Memory B cell (primary cell): ENCODE measurements at regions not wholly inside any gene's neighbourhood (a gene's known extent, or its start where the extent isn't known, plus 50 kb on each side); places are given as distances from the start of the nearest gene placed in this dataset.
"Not testable (repeated sequence)": the region's sequence is repeated elsewhere in the genome, so short reads cannot be mapped to it uniquely, and the experiment has no call there.

Experiments used
- ATAC-seq: fragments of 150-1000 bp; cut with Tn5 transposase; 2 replicates; pipeline ENCODE4 v1.10.0; 2021; ENCODE audit warnings: low read depth, mild to moderate bottlenecking, moderate library complexity
- DNase-seq, 2 donors: peaks; one replicate each; pipeline ENCODE4 v3.0.0; 2022; ENCODE audit warnings: low spot score in 2 of 2
- H3K27ac Mint-ChIP-seq: one replicate; pipeline ENCODE4 v1.8.0; 2022; ENCODE audit warnings: mild to moderate bottlenecking, moderate library complexity, mixed read lengths
- H3K27me3 Mint-ChIP-seq: one replicate; pipeline ENCODE4 v1.8.0; 2022; ENCODE audit warnings: mixed read lengths
- H3K36me3 Mint-ChIP-seq: one replicate; pipeline ENCODE4 v1.8.0; 2022; ENCODE audit warnings: mild to moderate bottlenecking, mixed read lengths
- H3K4me1 Mint-ChIP-seq: one replicate; pipeline ENCODE4 v1.8.0; 2022; ENCODE audit warnings: mixed read lengths
- H3K4me3 Mint-ChIP-seq: one replicate; pipeline ENCODE4 v1.8.0; 2022; ENCODE audit warnings: mild to moderate bottlenecking, moderate library complexity, mixed read lengths
- H3K9me3 Mint-ChIP-seq: one replicate; pipeline ENCODE4 v1.8.0; 2022; ENCODE audit warnings: mixed read lengths

- Mint-ChIP-seq H3K9me3 (peaks cover 10% of the 10 kb centered on the region), H3K36me3 (no peaks in the 10 kb centered on the region), H3K27me3 (peaks cover 6% of the 10 kb centered on the region), H3K4me3 (no peak overlapping the region), H3K27ac (no peak overlapping the region), H3K4me1 (no peaks in the 10 kb centered on the region)
- ATAC-seq (no peak), DNase-seq (no peak)
Observed at GRCh38 chr10:90227786-90228185, 526.4 kb downstream of the KIF20B start.

DNA sequence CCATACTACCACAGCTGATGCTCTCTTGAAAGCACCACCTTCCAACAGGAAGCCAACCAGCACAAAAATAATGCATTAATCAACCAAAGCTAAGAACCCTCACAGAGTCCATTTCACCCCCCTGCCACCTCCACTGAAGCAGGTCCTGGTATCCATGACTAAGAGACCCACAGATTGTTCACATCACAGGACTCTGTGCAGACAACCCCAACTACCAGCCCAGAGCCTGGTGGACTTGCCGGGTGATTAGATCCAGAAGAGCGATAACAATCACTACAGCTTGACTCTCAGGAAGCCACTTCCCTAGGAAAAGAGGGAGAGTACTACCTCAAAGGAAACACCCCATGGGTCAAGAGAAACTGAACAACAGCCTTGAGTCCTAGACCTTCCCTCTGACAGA, 528.1 kb downstream of the KIF20B start:
- no peak overlapping the region for H3K27ac Mint-ChIP-seq
- peaks cover 12% of the 10 kb centered on the region for H3K9me3 Mint-ChIP-seq
- H3K27me3 Mint-ChIP-seq = peaks cover 6% of the 10 kb centered on the region
- H3K4me3 Mint-ChIP-seq = no peak overlapping the region
- no peaks in the 10 kb centered on the region for H3K36me3 Mint-ChIP-seq
- no peaks in the 10 kb centered on the region for H3K4me1 Mint-ChIP-seq
- ATAC-seq (no peak), DNase-seq (no peak)

GRCh38 chr10:90233805-90234204, 532.4 kb downstream of the KIF20B start:
- not testable (repeated sequence) for DNase-seq, H3K27me3 Mint-ChIP-seq, H3K4me1 Mint-ChIP-seq, H3K4me3 Mint-ChIP-seq, H3K27ac Mint-ChIP-seq, ATAC-seq, H3K36me3 Mint-ChIP-seq
- peaks cover 17% of the 10 kb centered on the region for H3K9me3 Mint-ChIP-seq

DNA sequence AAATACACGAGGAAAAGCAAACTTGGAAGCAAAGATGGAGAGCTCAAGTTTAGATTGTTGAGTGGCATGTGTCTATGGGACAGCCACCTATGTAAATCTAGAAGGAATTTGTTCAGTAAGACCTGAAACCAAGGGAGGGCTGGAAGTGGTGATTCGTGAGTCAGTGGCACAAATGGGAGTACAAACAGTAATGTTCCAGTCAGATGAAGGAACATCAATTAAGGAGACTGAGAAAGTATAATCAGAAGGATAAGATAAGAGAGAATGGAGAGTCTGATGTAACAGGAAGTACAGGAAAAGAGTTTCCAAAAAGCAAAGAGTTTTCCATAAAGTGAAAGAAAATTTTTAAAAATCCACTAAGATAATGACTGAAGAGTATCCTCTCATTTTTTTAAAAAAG, 544.2 kb downstream of the KIF20B start:
- no peaks in the 10 kb centered on the region for H3K36me3 Mint-ChIP-seq
- H3K9me3 Mint-ChIP-seq = no peaks in the 10 kb centered on the region
- no peaks in the 10 kb centered on the region for H3K4me1 Mint-ChIP-seq
- H3K27ac Mint-ChIP-seq = no peak overlapping the region
- no peak overlapping the region for H3K4me3 Mint-ChIP-seq
- DNase-seq (no peak), ATAC-seq (no peak)
- peaks cover 3% of the 10 kb centered on the region for H3K27me3 Mint-ChIP-seq

DNA sequence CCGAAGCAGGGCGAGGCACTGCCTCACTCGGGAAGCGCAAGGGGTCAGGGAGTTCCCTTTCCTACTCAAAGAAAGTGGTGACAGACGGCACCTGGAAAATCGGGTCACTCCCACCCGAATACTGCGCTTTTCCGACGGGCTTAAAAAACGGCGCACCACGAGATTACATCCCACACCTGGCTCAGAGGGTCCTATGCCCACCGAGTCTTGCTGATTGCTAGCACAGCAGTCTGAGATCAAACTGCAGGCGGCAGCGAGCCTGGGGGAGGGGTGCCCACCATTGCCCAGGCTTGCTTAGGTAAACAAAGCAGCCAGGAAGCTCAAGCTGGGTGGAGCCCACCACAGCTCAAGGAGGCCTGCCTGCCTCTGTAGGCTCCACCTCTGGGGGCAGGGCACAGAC, 549.4 kb downstream of the KIF20B start:
- H3K4me3 Mint-ChIP-seq, ATAC-seq, DNase-seq, H3K36me3 Mint-ChIP-seq, H3K4me1 Mint-ChIP-seq, H3K27me3 Mint-ChIP-seq, H3K27ac Mint-ChIP-seq, H3K9me3 Mint-ChIP-seq: not testable (repeated sequence)

DNA sequence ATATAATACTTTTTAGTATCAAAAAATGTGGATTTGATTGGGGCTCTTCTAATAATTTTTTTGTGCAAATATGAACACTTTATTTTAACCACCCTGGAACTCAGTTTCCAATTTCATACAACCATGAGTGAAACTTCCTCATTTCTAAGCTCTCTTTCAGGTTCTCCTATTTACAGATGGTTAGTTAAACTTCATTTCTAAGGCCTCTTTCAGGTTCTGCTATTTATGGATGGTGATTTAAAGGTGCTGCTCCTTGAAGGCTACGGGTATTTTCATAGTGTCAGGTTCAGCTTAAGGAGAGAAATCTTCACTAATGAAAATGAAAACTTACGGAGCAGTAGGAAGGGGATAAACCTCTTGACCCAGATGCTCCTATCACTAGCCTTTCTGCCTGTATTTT, 568.3 kb downstream of the KIF20B start:
- ATAC-seq = peak; percentile 51
- no peak overlapping the region for H3K4me3 Mint-ChIP-seq
- no peaks in the 10 kb centered on the region for H3K36me3 Mint-ChIP-seq
- no peak for DNase-seq
- no peak overlapping the region for H3K27ac Mint-ChIP-seq
- H3K27me3 Mint-ChIP-seq = no peaks in the 10 kb centered on the region
- no peaks in the 10 kb centered on the region for H3K4me1 Mint-ChIP-seq
- no peaks in the 10 kb centered on the region for H3K9me3 Mint-ChIP-seq

GRCh38 chr10:90274721-90275468, 573.5 kb downstream of the KIF20B start:
- ATAC-seq (no peak), DNase-seq (no peak)
- H3K27me3 Mint-ChIP-seq = no peaks in the 10 kb centered on the region
- H3K4me1 Mint-ChIP-seq = no peaks in the 10 kb centered on the region
- H3K9me3 Mint-ChIP-seq = no peaks in the 10 kb centered on the region
- H3K27ac Mint-ChIP-seq = no peak overlapping the region
- H3K36me3 Mint-ChIP-seq = no peaks in the 10 kb centered on the region
- no peak overlapping the region for H3K4me3 Mint-ChIP-seq

- ATAC-seq = no peak
- DNase-seq = no peak
- Mint-ChIP-seq H3K27me3 (no peaks in the 10 kb centered on the region), H3K9me3 (peaks cover 2% of the 10 kb centered on the region), H3K4me3 (no peak overlapping the region), H3K27ac (no peak overlapping the region), H3K4me1 (no peaks in the 10 kb centered on the region), H3K36me3 (no peaks in the 10 kb centered on the region)
Observed at GRCh38 chr10:90276894-90277475, 575.6 kb downstream of the KIF20B start.

- Mint-ChIP-seq H3K4me3 (no peak overlapping the region), H3K27ac (no peak overlapping the region), H3K27me3 (peaks cover 2% of the 10 kb centered on the region), H3K9me3 (no peaks in the 10 kb centered on the region), H3K36me3 (no peaks in the 10 kb centered on the region), H3K4me1 (peaks cover 4% of the 10 kb centered on the region)
- ATAC-seq = no peak
- DNase-seq = no peak
Observed at GRCh38 chr10:90286406-90286805, 571.4 kb downstream of the HTR7 start.

DNA sequence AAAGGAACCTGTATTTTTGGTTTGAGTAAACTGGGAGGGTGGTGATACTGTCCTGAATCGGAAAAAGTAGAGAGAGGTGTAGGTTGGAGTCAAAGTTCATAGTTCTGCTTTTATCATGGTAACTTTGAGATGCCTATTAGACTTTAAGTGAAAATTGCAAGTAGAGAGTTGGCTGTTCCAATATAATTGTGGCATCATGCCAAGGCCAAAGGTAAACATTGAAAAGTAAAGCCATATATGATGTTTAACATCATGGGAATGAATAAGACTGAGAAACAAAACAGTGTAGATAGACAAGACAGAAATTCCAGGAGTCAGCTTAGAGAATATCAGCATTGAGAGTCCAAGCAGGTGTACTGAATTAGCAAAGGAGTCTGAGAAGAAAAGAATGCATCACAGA, 570.9 kb downstream of the HTR7 start:
- H3K27ac Mint-ChIP-seq = no peak overlapping the region
- H3K4me1 Mint-ChIP-seq = peaks cover 4% of the 10 kb centered on the region
- no peaks in the 10 kb centered on the region for H3K9me3 Mint-ChIP-seq
- DNase-seq = no peak
- H3K4me3 Mint-ChIP-seq = no peak overlapping the region
- ATAC-seq = no peak
- H3K36me3 Mint-ChIP-seq = no peaks in the 10 kb centered on the region
- H3K27me3 Mint-ChIP-seq = peaks cover 2% of the 10 kb centered on the region

DNA sequence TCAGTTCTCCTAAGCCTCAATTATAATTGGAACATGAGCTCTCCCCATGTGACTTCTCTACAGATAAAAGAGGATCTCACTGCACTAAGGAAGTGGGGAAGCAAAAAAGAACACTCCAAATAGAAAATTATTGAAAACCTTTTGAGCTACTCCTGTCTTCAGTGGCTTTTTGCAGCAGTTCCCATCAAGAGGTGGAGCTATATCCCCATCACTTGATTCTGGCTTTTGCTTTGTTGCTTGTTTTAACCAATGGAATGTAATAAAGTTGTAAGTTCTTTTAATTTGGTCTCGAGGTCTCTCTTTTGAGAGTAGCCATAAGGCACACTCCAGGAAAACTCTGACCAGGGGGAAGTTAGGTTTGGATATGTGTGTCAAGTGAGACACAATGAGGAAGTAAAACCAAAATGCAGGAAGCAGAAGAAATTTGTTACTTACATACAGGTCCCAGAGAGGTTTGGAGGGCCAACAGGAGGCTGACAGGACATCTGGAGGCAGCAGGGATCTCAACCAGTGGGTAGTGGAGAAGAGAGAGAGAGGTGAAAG, 569.4 kb downstream of the HTR7 start:
- Mint-ChIP-seq H3K4me3 (no peak overlapping the region), H3K9me3 (no peaks in the 10 kb centered on the region), H3K27me3 (peaks cover 2% of the 10 kb centered on the region), H3K36me3 (no peaks in the 10 kb centered on the region), H3K4me1 (peaks cover 4% of the 10 kb centered on the region), H3K27ac (no peak overlapping the region)
- ATAC-seq (no peak), DNase-seq (no peak)

DNA sequence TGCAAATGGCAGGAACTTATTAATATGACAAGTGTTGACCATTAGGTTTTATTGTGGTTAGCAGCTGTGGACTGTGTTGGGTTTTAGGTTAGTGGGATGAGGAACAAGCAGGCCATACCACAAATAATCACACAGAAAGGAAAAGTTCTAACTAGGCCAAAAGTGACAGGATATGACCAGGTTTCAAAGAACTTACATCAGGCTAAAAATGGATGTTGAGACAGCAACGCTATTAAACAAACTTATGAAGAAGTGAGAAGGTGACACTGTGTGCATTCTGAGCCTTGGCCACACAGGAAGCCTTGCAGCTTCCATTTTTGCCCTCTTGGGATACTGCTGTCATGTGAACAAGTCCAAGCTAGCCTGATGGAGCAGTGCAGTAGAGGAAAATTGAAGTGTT, 568.8 kb downstream of the HTR7 start:
- DNase-seq = no peak
- peaks cover 2% of the 10 kb centered on the region for H3K27me3 Mint-ChIP-seq
- peaks cover 4% of the 10 kb centered on the region for H3K4me1 Mint-ChIP-seq
- H3K4me3 Mint-ChIP-seq = no peak overlapping the region
- no peak for ATAC-seq
- H3K27ac Mint-ChIP-seq = no peak overlapping the region
- no peaks in the 10 kb centered on the region for H3K9me3 Mint-ChIP-seq
- no peaks in the 10 kb centered on the region for H3K36me3 Mint-ChIP-seq

DNA sequence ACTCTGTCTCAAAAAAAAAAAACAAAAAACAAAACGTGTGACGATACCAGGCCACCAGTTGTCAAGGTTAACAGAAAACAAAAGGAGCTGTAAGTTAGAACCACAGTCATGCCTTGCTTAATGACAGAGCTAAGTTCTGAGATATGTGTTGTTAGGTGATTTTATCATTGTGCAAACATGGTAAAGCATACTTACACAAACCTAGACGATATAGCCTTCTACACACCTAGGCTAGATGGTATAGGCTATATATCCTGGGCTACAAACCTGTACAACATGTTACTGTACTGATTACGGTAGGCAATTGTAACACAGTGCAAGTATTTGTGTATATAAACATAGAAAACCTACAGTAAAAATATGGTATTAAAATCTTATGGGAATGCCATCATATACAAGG, 564.2 kb downstream of the HTR7 start:
- H3K9me3 Mint-ChIP-seq = no peaks in the 10 kb centered on the region
- no peaks in the 10 kb centered on the region for H3K36me3 Mint-ChIP-seq
- H3K4me3 Mint-ChIP-seq = no peak overlapping the region
- ATAC-seq (no peak), DNase-seq (no peak)
- H3K4me1 Mint-ChIP-seq = peaks cover 2% of the 10 kb centered on the region
- no peak overlapping the region for H3K27ac Mint-ChIP-seq
- peaks cover 3% of the 10 kb centered on the region for H3K27me3 Mint-ChIP-seq

- not testable (repeated sequence) for ATAC-seq, H3K27ac Mint-ChIP-seq, H3K36me3 Mint-ChIP-seq, H3K4me3 Mint-ChIP-seq, H3K4me1 Mint-ChIP-seq, DNase-seq, H3K9me3 Mint-ChIP-seq, H3K27me3 Mint-ChIP-seq
Observed at GRCh38 chr10:90294821-90295540, 562.9 kb downstream of the HTR7 start.
